Stimulated activated naive CD8-positive, alpha-beta T cell treated with anti-CD3 and anti-CD28 coated beads, Interleukin-15, amount 100 ng/mL, for 72 hours (primary cell): ENCODE measurements at regions not wholly inside any gene's neighbourhood (a gene's known extent, or its start where the extent isn't known, plus 50 kb on each side); places are given as distances from the start of the nearest gene placed in this dataset.
"Not testable (repeated sequence)": the region's sequence is repeated elsewhere in the genome, so short reads cannot be mapped to it uniquely, and the experiment has no call there.

Experiments used
- ATAC-seq: fragments of 150-1000 bp; cut with Tn5 transposase; 2 replicates; pipeline ENCODE4 v1.10.0; 2021; ENCODE audit warnings: mild to moderate bottlenecking, moderate library complexity
- DNase-seq, 2 donors: peaks; one replicate each; pipeline ENCODE4 v3.0.0; 2021 to 2022
- H3K27ac Mint-ChIP-seq, 2 donors: one replicate each; pipeline ENCODE4 v1.8.0; 2022; ENCODE audit warnings: mild to moderate bottlenecking in 2 of 2, mixed read lengths in 2 of 2, moderate library complexity in 2 of 2
- H3K27me3 Mint-ChIP-seq: one replicate; pipeline ENCODE4 v1.8.0; 2022; ENCODE audit warnings: mixed read lengths
- H3K4me1 Mint-ChIP-seq: one replicate; pipeline ENCODE4 v1.8.0; 2022; ENCODE audit warnings: mild to moderate bottlenecking, mixed read lengths
- H3K4me3 Mint-ChIP-seq, 2 donors: one replicate each; pipeline ENCODE4 v1.8.0; 2022; ENCODE audit warnings: mild to moderate bottlenecking in 2 of 2, mixed read lengths in 2 of 2, moderate library complexity in 1 of 2
- H3K9me3 Mint-ChIP-seq, 2 donors: one replicate each; pipeline ENCODE4 v1.8.0; 2022; ENCODE audit warnings: mixed read lengths in 2 of 2

GRCh38 chr6:27599859-27600532, 127.1 kb upstream of the ZNF184 start:
- no peak for ATAC-seq
- Mint-ChIP-seq H3K27ac (no peak overlapping the region), H3K4me3 (no peak overlapping the region), H3K4me1 (peaks cover 18% of the 10 kb centered on the region), H3K9me3 (no peaks in the 10 kb centered on the region), H3K27me3 (peaks cover 60% of the 10 kb centered on the region)
- no peak for DNase-seq

- not testable (repeated sequence) for H3K27ac Mint-ChIP-seq, DNase-seq, H3K4me3 Mint-ChIP-seq, ATAC-seq, H3K9me3 Mint-ChIP-seq
- Mint-ChIP-seq H3K27me3 (peaks cover 35% of the 10 kb centered on the region), H3K4me1 (peaks cover 14% of the 10 kb centered on the region)
These were observed 124.2 kb upstream of the ZNF184 start for GRCh38 chr6:27597031-27597567.

GRCh38 chr6:27593861-27594260, 121.0 kb upstream of the ZNF184 start:
- Mint-ChIP-seq H3K27ac (no peak overlapping the region), H3K4me1 (no peaks in the 10 kb centered on the region), H3K27me3 (peaks cover 19% of the 10 kb centered on the region), H3K9me3 (no peaks in the 10 kb centered on the region), H3K4me3 (no peak overlapping the region)
- no peak for DNase-seq
- ATAC-seq = no peak

- peaks cover 17% of the 10 kb centered on the region for H3K27me3 Mint-ChIP-seq
- no peaks in the 10 kb centered on the region for H3K4me1 Mint-ChIP-seq
- no peaks in the 10 kb centered on the region for H3K9me3 Mint-ChIP-seq
- no peak for DNase-seq
- peak; percentile 11 for ATAC-seq
- H3K27ac Mint-ChIP-seq = no peak overlapping the region
- no peak overlapping the region for H3K4me3 Mint-ChIP-seq
These were observed 120.4 kb upstream of the ZNF184 start for GRCh38 chr6:27593200-27593818.

GRCh38 chr6:27592481-27593199, 119.7 kb upstream of the ZNF184 start:
- peaks cover 19% of the 10 kb centered on the region for H3K27me3 Mint-ChIP-seq
- peak; percentile 98 for ATAC-seq
- H3K4me3 Mint-ChIP-seq = no peak overlapping the region
- DNase-seq = peak; percentile 61 to 74
- H3K9me3 Mint-ChIP-seq = no peaks in the 10 kb centered on the region
- no peaks in the 10 kb centered on the region for H3K4me1 Mint-ChIP-seq
- no peak overlapping the region for H3K27ac Mint-ChIP-seq

GRCh38 chr6:27591699-27592480, 119.0 kb upstream of the ZNF184 start:
- ATAC-seq (peak; percentile 40), DNase-seq (peak in 1 of 2 donors; percentile 24)
- Mint-ChIP-seq H3K27ac (no peak overlapping the region), H3K4me3 (no peak overlapping the region), H3K27me3 (peaks cover 26% of the 10 kb centered on the region), H3K4me1 (no peaks in the 10 kb centered on the region), H3K9me3 (no peaks in the 10 kb centered on the region)

GRCh38 chr6:27585316-27585715, 112.4 kb upstream of the ZNF184 start:
- H3K4me1 Mint-ChIP-seq, H3K27ac Mint-ChIP-seq, DNase-seq, H3K9me3 Mint-ChIP-seq, ATAC-seq, H3K4me3 Mint-ChIP-seq: not testable (repeated sequence)
- H3K27me3 Mint-ChIP-seq = peaks cover 84% of the 10 kb centered on the region

- H3K4me1 Mint-ChIP-seq = no peaks in the 10 kb centered on the region
- H3K27me3 Mint-ChIP-seq = peaks cover 89% of the 10 kb centered on the region
- ATAC-seq (no peak), DNase-seq (no peak)
- H3K9me3 Mint-ChIP-seq = no peaks in the 10 kb centered on the region
- no peak overlapping the region for H3K4me3 Mint-ChIP-seq
- no peak overlapping the region for H3K27ac Mint-ChIP-seq
These were observed 111.4 kb upstream of the ZNF184 start for GRCh38 chr6:27584326-27584725.

GRCh38 chr6:27582928-27583725, 110.2 kb upstream of the ZNF184 start:
- no peaks in the 10 kb centered on the region for H3K4me1 Mint-ChIP-seq
- DNase-seq (peak; percentile 40 to 62), ATAC-seq (peak; percentile 55)
- H3K27me3 Mint-ChIP-seq = peaks cover 95% of the 10 kb centered on the region
- H3K27ac Mint-ChIP-seq = peak overlapping the region in 1 of 2 donors; percentile 99
- H3K9me3 Mint-ChIP-seq = no peaks in the 10 kb centered on the region
- H3K4me3 Mint-ChIP-seq = peak overlapping the region; percentile 6 to 78

GRCh38 chr6:27579973-27580372, 107.1 kb upstream of the ZNF184 start:
- DNase-seq (no peak), ATAC-seq (no peak)
- no peak overlapping the region for H3K27ac Mint-ChIP-seq
- no peaks in the 10 kb centered on the region for H3K4me1 Mint-ChIP-seq
- H3K4me3 Mint-ChIP-seq = no peak overlapping the region
- no peaks in the 10 kb centered on the region for H3K9me3 Mint-ChIP-seq
- H3K27me3 Mint-ChIP-seq = peaks cover 79% of the 10 kb centered on the region

- Mint-ChIP-seq H3K27me3 (peaks cover 69% of the 10 kb centered on the region), H3K4me3 (no peak overlapping the region), H3K9me3 (no peaks in the 10 kb centered on the region), H3K4me1 (no peaks in the 10 kb centered on the region), H3K27ac (no peak overlapping the region)
- no peak for ATAC-seq
- no peak for DNase-seq
These were observed 105.0 kb upstream of the ZNF184 start for GRCh38 chr6:27577922-27578321.

GRCh38 chr6:27575594-27576361, 102.9 kb upstream of the ZNF184 start:
- Mint-ChIP-seq H3K4me1 (no peaks in the 10 kb centered on the region), H3K27ac (no peak overlapping the region), H3K9me3 (no peaks in the 10 kb centered on the region), H3K4me3 (no peak overlapping the region), H3K27me3 (peaks cover 60% of the 10 kb centered on the region)
- DNase-seq (no peak), ATAC-seq (no peak)

- Mint-ChIP-seq H3K4me3 (no peak overlapping the region), H3K27me3 (peaks cover 78% of the 10 kb centered on the region), H3K27ac (no peak overlapping the region), H3K9me3 (no peaks in the 10 kb centered on the region), H3K4me1 (peaks cover 14% of the 10 kb centered on the region)
- no peak for DNase-seq
- no peak for ATAC-seq
These were observed 95.5 kb upstream of the ZNF184 start for GRCh38 chr6:27568226-27568897.
